Lower leg skin (tissue), 3 donors: ENCODE measurements at regions not wholly inside any gene's neighbourhood (a gene's known extent, or its start where the extent isn't known, plus 50 kb on each side); places are given as distances from the start of the nearest gene placed in this dataset.
"Not testable (repeated sequence)": the region's sequence is repeated elsewhere in the genome, so short reads cannot be mapped to it uniquely, and the experiment has no call there.

Source experiments
- POLR2A ChIP-seq, 2 donors: fragments of 450-650 bp; IDR thresholded peaks; one replicate each; pipeline ENCODE4 v1.6.1; 2016 to 2017; ENCODE audit warnings: antibody characterized with exemption in 2 of 2, mild to moderate bottlenecking in 1 of 2, moderate library complexity in 1 of 2
- TF ChIP-seq, protein P1 (sequence below), 3 donors: fragments of 450-650 bp; IDR thresholded peaks; one replicate each; pipeline ENCODE4 v1.5.1; 2016; ENCODE audit warnings: antibody characterized with exemption in 3 of 3, mild to moderate bottlenecking in 3 of 3, moderate library complexity in 2 of 3

DNA sequence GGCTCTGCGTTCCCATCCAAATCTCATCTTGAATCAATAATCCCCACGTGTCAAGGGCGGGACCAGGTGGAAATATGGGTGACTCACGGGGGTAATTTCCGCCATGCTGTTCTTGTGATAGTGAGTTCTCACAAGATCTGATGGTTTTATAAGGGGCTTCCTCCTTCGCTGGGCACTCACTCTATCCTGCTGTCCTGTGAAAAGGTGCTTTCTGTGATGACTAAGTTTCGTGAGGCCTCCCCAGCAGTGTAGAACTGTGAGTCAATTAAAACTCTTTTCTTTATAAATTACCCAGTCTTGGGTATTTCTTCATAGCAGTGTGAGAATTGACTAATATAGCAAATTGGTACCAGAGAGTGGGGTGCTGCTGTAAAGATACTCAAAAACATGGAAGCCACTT lies 142.4 kb upstream of the TFPI start:
- TF ChIP-seq, protein P1, sequence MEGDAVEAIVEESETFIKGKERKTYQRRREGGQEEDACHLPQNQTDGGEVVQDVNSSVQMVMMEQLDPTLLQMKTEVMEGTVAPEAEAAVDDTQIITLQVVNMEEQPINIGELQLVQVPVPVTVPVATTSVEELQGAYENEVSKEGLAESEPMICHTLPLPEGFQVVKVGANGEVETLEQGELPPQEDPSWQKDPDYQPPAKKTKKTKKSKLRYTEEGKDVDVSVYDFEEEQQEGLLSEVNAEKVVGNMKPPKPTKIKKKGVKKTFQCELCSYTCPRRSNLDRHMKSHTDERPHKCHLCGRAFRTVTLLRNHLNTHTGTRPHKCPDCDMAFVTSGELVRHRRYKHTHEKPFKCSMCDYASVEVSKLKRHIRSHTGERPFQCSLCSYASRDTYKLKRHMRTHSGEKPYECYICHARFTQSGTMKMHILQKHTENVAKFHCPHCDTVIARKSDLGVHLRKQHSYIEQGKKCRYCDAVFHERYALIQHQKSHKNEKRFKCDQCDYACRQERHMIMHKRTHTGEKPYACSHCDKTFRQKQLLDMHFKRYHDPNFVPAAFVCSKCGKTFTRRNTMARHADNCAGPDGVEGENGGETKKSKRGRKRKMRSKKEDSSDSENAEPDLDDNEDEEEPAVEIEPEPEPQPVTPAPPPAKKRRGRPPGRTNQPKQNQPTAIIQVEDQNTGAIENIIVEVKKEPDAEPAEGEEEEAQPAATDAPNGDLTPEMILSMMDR (IDR thresholded peaks at IDR 0.05) = not testable (repeated sequence)
- TF ChIP-seq POLR2A (IDR thresholded peaks at IDR 0.05) = not testable (repeated sequence)
